ENCODE measurements at regions not wholly inside any gene's neighbourhood (a gene's known extent, or its start where the extent isn't known, plus 50 kb on each side); places are given as distances from the start of the nearest gene placed in this dataset.

DNA sequence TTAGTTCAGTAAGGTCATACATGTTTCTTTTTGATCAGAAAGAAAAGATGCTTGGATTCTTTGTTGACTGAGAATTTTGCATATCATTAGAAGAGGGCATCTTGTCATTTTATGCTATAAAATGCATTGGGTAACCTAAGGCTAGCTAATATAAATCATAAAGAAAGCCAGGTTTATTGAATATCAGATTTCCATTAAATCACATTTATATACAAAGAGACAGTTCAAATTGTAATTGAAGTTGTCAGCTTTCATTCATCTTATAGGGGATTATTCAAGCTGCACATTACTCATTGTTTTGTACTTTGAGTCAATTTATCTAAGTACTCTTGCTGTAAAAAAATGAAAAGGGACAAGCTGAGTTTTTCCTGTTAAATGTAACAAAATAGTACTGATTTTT lies 259.1 kb upstream of the CDH12 start:
- H3K4me3 ChIP-seq (ENCODE audit: control extremely low read depth in 1 of 5, extremely low read depth in 1 of 5, insufficient read depth in 1 of 5, low read depth in 2 of 5, low read length in 4 of 5), result no peak overlapping the region
- ChIA-PET CTCF (no interaction called here), POLR2A (no interaction called here)
- H3K27me3 ChIP-seq (replicated peaks in 1 of 4; ENCODE audit: control extremely low read depth in 1 of 4, control insufficient read depth in 3 of 4, insufficient read depth in 4 of 4, low read length in 3 of 4), result no peaks in the 10 kb centered on the region
- H3K9me3 ChIP-seq (ENCODE audit: control extremely low read depth in 1 of 3, control insufficient read depth in 2 of 3, insufficient read depth in 1 of 3, low read length in 2 of 3), result no peaks in the 10 kb centered on the region
- H2AFZ ChIP-seq (ENCODE audit: insufficient read depth, low read depth, low read length, poor library complexity, severe bottlenecking), result no peak overlapping the region
- no peak overlapping the region for H3K27ac Mint-ChIP-seq
- no peak overlapping the region for H3K27ac ChIP-seq (ENCODE audit: low read length in 2 of 2)
- intact Hi-C loops (cut with micrococcal nuclease), result no loop called here
- H4K20me1 ChIP-seq (ENCODE audit: control insufficient read depth, insufficient read depth, low read length, poor library complexity, severe bottlenecking), result no peaks in the 10 kb centered on the region
- H3K27me3 Mint-ChIP-seq, result no peaks in the 10 kb centered on the region
- no peaks in the 10 kb centered on the region for H3K79me2 ChIP-seq (ENCODE audit: control insufficient read depth, insufficient read depth, low read length)
- TF ChIP-seq, protein P1, sequence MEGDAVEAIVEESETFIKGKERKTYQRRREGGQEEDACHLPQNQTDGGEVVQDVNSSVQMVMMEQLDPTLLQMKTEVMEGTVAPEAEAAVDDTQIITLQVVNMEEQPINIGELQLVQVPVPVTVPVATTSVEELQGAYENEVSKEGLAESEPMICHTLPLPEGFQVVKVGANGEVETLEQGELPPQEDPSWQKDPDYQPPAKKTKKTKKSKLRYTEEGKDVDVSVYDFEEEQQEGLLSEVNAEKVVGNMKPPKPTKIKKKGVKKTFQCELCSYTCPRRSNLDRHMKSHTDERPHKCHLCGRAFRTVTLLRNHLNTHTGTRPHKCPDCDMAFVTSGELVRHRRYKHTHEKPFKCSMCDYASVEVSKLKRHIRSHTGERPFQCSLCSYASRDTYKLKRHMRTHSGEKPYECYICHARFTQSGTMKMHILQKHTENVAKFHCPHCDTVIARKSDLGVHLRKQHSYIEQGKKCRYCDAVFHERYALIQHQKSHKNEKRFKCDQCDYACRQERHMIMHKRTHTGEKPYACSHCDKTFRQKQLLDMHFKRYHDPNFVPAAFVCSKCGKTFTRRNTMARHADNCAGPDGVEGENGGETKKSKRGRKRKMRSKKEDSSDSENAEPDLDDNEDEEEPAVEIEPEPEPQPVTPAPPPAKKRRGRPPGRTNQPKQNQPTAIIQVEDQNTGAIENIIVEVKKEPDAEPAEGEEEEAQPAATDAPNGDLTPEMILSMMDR (IDR thresholded peaks at IDR 0.05), result no peak
- no peak for TF ChIP-seq EZH2 (IDR thresholded peaks at IDR 0.05; ENCODE audit: borderline replicate concordance, insufficient read depth, low read depth, low read length, poor library complexity, severe bottlenecking)
- H3K4me1 ChIP-seq (ENCODE audit: control insufficient read depth in 2 of 2, insufficient read depth in 2 of 2, low read length in 2 of 2), result no peaks in the 10 kb centered on the region
- H3K9ac ChIP-seq (ENCODE audit: low read length), result no peak overlapping the region
- no peak for ATAC-seq (ENCODE audit: low read depth)
- H3K4me1 Mint-ChIP-seq, result no peaks in the 10 kb centered on the region
- H3K4me3 Mint-ChIP-seq, result no peak overlapping the region
- DNase-seq, result no peak
- H3K4me2 ChIP-seq (replicated peaks; ENCODE audit: low read depth, low read length, poor library complexity, severe bottlenecking), result no peak overlapping the region
- no peaks in the 10 kb centered on the region for H3K36me3 ChIP-seq (replicated peaks in 1 of 2; ENCODE audit: control extremely low read depth in 1 of 2, control insufficient read depth in 1 of 2, extremely low read depth in 1 of 2, insufficient read depth in 2 of 2, low read length in 1 of 2)
- H3K9me3 Mint-ChIP-seq (ENCODE audit: insufficient read depth), result peaks cover 4% of the 10 kb centered on the region

DNA sequence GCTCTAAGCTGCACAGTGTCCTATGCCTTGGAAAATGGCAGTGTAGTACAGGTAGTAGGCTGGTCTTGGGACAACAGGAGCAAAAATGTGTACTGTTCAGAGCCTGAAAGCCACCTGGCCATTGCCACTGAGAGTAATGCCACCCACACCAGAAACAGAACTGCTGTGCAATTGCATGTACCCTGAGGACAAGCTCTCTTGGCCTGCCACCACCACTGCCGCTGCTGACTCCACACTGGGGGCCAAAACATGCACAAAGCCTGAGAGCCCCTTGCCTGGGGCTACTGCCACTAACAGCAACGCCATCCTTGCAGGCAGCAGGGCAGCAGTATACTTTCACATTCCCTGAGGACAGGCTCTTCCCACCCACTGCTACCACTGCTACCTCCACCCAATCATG lies 251.9 kb upstream of the CDH12 start:
- H3K9me3 ChIP-seq (ENCODE audit: control extremely low read depth in 1 of 3, control insufficient read depth in 2 of 3, insufficient read depth in 1 of 3, low read length in 2 of 3), result peaks cover 0 to 7% (median 0%) of the 10 kb centered on the region in 3 donors
- no peaks in the 10 kb centered on the region for H4K20me1 ChIP-seq (ENCODE audit: control insufficient read depth, insufficient read depth, low read length, poor library complexity, severe bottlenecking)
- Mint-ChIP-seq H3K27me3 (no peaks in the 10 kb centered on the region), H3K4me3 (no peak overlapping the region), H3K4me1 (no peaks in the 10 kb centered on the region), H3K9me3 (ENCODE audit: insufficient read depth) (no peaks in the 10 kb centered on the region), H3K27ac (no peak overlapping the region)
- H2AFZ ChIP-seq (ENCODE audit: insufficient read depth, low read depth, low read length, poor library complexity, severe bottlenecking), result no peak overlapping the region
- H3K4me1 ChIP-seq (ENCODE audit: control insufficient read depth in 2 of 2, insufficient read depth in 2 of 2, low read length in 2 of 2), result no peaks in the 10 kb centered on the region
- H3K79me2 ChIP-seq (ENCODE audit: control insufficient read depth, insufficient read depth, low read length), result no peaks in the 10 kb centered on the region
- ChIA-PET CTCF (no interaction called here), POLR2A (no interaction called here)
- H3K36me3 ChIP-seq (replicated peaks in 1 of 2; ENCODE audit: control extremely low read depth in 1 of 2, control insufficient read depth in 1 of 2, extremely low read depth in 1 of 2, insufficient read depth in 2 of 2, low read length in 1 of 2), result no peaks in the 10 kb centered on the region
- TF ChIP-seq EZH2 (IDR thresholded peaks at IDR 0.05; ENCODE audit: borderline replicate concordance, insufficient read depth, low read depth, low read length, poor library complexity, severe bottlenecking), result no peak
- TF ChIP-seq, protein P1 (IDR thresholded peaks at IDR 0.05), result no peak
- 84% methylated on average over 2 of the region's 2 CpGs for WGBS (ENCODE audit: insufficient coverage)
- no peak overlapping the region for H3K4me3 ChIP-seq (ENCODE audit: control extremely low read depth in 1 of 5, extremely low read depth in 1 of 5, insufficient read depth in 1 of 5, low read depth in 2 of 5, low read length in 4 of 5)
- H3K4me2 ChIP-seq (replicated peaks; ENCODE audit: low read depth, low read length, poor library complexity, severe bottlenecking), result no peak overlapping the region
- intact Hi-C loops (cut with micrococcal nuclease), result no loop called here
- DNase-seq (no peak), ATAC-seq (ENCODE audit: low read depth) (no peak)
- H3K27me3 ChIP-seq (replicated peaks in 1 of 4; ENCODE audit: control extremely low read depth in 1 of 4, control insufficient read depth in 3 of 4, insufficient read depth in 4 of 4, low read length in 3 of 4), result no peaks in the 10 kb centered on the region
- H3K9ac ChIP-seq (ENCODE audit: low read length), result no peak overlapping the region
- no peak overlapping the region for H3K27ac ChIP-seq (ENCODE audit: low read length in 2 of 2)
